ENCODE measurements at regions not wholly inside any gene's neighbourhood (a gene's known extent, or its start where the extent isn't known, plus 50 kb on each side); places are given as distances from the start of the nearest gene placed in this dataset.

- peaks cover 36% of the 10 kb centered on the region for H3K4me1 Mint-ChIP-seq
- ATAC-seq (no peak), DNase-seq (ENCODE audit: low spot score) (no peak)
- H3K27me3 Mint-ChIP-seq (ENCODE audit: low read depth): peaks cover 3% of the 10 kb centered on the region; the same call in 1 of the 2 replicates
- ChIA-PET POLR2A (no interaction called here), CTCF (no interaction called here)
- H3K9me3 Mint-ChIP-seq: peaks cover 22% of the 10 kb centered on the region
- H3K4me3 Mint-ChIP-seq: no peak overlapping the region
- TF ChIP-seq ZMAT4 (CRISPR knock-in tag; IDR thresholded peaks at IDR 0.05): no peak
- no peak for TF ChIP-seq ZNF263 (CRISPR knock-in tag; IDR thresholded peaks at IDR 0.05; ENCODE audit: low read depth)
- TF ChIP-seq HMGA2 (CRISPR knock-in tag; IDR thresholded peaks at IDR 0.05): no peak
- no peak for TF ChIP-seq RORB (CRISPR knock-in tag; IDR thresholded peaks at IDR 0.05)
- TF ChIP-seq MYBL2 (CRISPR knock-in tag; IDR thresholded peaks at IDR 0.05): no peak
- TF ChIP-seq EMX1 (CRISPR knock-in tag; IDR thresholded peaks at IDR 0.05): no peak
- TF ChIP-seq, protein P1, sequence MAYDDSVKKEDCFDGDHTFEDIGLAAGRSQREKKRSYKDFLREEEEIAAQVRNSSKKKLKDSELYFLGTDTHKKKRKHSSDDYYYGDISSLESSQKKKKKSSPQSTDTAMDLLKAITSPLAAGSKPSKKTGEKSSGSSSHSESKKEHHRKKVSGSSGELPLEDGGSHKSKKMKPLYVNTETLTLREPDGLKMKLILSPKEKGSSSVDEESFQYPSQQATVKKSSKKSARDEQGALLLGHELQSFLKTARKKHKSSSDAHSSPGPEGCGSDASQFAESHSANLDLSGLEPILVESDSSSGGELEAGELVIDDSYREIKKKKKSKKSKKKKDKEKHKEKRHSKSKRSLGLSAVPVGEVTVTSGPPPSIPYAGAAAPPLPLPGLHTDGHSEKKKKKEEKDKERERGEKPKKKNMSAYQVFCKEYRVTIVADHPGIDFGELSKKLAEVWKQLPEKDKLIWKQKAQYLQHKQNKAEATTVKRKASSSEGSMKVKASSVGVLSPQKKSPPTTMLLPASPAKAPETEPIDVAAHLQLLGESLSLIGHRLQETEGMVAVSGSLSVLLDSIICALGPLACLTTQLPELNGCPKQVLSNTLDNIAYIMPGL (CRISPR knock-in tag; IDR thresholded peaks at IDR 0.05): no peak
- no peak overlapping the region for H3K27ac Mint-ChIP-seq
- peaks cover 23% of the 10 kb centered on the region for H3K36me3 Mint-ChIP-seq
These were observed 175.9 kb upstream of the FN1 start for GRCh38 chr2:215611609-215612386.

DNA sequence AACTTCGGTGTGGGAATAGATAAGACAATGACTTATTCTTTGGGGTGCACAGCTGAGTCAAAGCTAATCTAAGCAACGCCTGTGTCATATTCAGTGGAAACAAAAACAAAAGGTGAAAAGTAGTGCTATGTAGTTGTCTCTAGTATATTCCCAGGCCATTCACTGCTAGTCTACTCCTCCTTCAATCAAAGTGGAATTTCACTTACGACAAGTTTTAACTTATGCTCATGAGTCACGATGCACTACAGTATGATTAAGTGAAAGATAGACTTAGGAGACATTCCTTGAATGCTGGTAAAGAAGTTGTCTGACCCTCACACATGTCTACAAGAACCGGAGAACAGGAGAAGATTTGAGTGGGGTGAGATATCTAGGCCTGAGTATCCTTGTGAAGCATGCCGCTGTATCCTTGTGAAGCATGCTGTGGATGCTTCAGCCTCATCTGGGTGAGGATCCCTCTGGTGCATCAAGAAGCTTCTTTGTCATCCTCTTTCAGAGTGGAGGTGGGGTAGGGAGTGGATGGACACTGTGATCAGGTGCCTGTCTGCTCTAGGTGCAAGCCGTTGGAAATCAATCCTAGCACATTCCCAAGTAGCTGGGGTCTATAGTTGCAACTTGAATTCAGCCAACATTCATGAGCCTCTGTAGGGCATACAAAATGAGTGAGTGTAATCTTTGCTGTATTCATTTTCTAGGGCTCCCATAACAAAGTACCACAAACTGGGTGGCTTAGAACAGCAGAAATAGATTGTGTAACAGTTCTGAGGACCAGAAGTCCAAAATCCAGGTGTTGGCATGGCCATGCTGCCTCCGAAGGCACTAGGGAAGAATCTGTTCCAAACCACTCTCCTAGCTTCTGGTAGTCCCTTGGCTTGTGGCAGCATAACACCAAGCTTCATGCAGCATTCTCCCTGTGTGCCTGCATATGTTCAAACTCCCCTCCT lies 173.5 kb upstream of the FN1 start:
- ChIA-PET POLR2A (no interaction called here), CTCF (no interaction called here)
- TF ChIP-seq, protein P2, sequence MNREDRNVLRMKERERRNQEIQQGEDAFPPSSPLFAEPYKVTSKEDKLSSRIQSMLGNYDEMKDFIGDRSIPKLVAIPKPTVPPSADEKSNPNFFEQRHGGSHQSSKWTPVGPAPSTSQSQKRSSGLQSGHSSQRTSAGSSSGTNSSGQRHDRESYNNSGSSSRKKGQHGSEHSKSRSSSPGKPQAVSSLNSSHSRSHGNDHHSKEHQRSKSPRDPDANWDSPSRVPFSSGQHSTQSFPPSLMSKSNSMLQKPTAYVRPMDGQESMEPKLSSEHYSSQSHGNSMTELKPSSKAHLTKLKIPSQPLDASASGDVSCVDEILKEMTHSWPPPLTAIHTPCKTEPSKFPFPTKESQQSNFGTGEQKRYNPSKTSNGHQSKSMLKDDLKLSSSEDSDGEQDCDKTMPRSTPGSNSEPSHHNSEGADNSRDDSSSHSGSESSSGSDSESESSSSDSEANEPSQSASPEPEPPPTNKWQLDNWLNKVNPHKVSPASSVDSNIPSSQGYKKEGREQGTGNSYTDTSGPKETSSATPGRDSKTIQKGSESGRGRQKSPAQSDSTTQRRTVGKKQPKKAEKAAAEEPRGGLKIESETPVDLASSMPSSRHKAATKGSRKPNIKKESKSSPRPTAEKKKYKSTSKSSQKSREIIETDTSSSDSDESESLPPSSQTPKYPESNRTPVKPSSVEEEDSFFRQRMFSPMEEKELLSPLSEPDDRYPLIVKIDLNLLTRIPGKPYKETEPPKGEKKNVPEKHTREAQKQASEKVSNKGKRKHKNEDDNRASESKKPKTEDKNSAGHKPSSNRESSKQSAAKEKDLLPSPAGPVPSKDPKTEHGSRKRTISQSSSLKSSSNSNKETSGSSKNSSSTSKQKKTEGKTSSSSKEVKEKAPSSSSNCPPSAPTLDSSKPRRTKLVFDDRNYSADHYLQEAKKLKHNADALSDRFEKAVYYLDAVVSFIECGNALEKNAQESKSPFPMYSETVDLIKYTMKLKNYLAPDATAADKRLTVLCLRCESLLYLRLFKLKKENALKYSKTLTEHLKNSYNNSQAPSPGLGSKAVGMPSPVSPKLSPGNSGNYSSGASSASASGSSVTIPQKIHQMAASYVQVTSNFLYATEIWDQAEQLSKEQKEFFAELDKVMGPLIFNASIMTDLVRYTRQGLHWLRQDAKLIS (CRISPR knock-in tag; IDR thresholded peaks at IDR 0.05; ENCODE audit: borderline replicate concordance): no peak
- no peak for TF ChIP-seq PRRX2 (CRISPR knock-in tag; IDR thresholded peaks at IDR 0.05)
- TF ChIP-seq, protein P3, sequence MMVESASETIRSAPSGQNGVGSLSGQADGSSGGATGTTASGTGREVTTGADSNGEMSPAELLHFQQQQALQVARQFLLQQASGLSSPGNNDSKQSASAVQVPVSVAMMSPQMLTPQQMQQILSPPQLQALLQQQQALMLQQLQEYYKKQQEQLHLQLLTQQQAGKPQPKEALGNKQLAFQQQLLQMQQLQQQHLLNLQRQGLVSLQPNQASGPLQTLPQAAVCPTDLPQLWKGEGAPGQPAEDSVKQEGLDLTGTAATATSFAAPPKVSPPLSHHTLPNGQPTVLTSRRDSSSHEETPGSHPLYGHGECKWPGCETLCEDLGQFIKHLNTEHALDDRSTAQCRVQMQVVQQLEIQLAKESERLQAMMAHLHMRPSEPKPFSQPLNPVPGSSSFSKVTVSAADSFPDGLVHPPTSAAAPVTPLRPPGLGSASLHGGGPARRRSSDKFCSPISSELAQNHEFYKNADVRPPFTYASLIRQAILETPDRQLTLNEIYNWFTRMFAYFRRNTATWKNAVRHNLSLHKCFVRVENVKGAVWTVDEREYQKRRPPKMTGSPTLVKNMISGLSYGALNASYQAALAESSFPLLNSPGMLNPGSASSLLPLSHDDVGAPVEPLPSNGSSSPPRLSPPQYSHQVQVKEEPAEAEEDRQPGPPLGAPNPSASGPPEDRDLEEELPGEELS (CRISPR knock-in tag; IDR thresholded peaks at IDR 0.05): no peak
- TF ChIP-seq RORB (CRISPR knock-in tag; IDR thresholded peaks at IDR 0.05): no peak
- TF ChIP-seq ATF2 (CRISPR knock-in tag; IDR thresholded peaks at IDR 0.05; ENCODE audit: borderline replicate concordance, low read depth): no peak
- TF ChIP-seq ZNF396 (CRISPR knock-in tag; IDR thresholded peaks at IDR 0.05; ENCODE audit: borderline replicate concordance): no peak
- TF ChIP-seq, protein P4, sequence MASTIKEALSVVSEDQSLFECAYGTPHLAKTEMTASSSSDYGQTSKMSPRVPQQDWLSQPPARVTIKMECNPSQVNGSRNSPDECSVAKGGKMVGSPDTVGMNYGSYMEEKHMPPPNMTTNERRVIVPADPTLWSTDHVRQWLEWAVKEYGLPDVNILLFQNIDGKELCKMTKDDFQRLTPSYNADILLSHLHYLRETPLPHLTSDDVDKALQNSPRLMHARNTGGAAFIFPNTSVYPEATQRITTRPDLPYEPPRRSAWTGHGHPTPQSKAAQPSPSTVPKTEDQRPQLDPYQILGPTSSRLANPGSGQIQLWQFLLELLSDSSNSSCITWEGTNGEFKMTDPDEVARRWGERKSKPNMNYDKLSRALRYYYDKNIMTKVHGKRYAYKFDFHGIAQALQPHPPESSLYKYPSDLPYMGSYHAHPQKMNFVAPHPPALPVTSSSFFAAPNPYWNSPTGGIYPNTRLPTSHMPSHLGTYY (CRISPR knock-in tag; IDR thresholded peaks at IDR 0.05): no peak
- no peak for TF ChIP-seq FOXJ3 (CRISPR knock-in tag; IDR thresholded peaks at IDR 0.05; ENCODE audit: borderline replicate concordance)
- TF ChIP-seq ZBTB43 (CRISPR knock-in tag; IDR thresholded peaks at IDR 0.05): no peak
- no peak for TF ChIP-seq NR1H2 (CRISPR knock-in tag; IDR thresholded peaks at IDR 0.05)
- TF ChIP-seq, protein P5, sequence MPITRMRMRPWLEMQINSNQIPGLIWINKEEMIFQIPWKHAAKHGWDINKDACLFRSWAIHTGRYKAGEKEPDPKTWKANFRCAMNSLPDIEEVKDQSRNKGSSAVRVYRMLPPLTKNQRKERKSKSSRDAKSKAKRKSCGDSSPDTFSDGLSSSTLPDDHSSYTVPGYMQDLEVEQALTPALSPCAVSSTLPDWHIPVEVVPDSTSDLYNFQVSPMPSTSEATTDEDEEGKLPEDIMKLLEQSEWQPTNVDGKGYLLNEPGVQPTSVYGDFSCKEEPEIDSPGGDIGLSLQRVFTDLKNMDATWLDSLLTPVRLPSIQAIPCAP (CRISPR knock-in tag; IDR thresholded peaks at IDR 0.05): no peak
- no peak for TF ChIP-seq RELA (CRISPR knock-in tag; IDR thresholded peaks at IDR 0.05; ENCODE audit: borderline replicate concordance)
- TF ChIP-seq CBFB (CRISPR knock-in tag; IDR thresholded peaks at IDR 0.05; ENCODE audit: low read depth): no peak

More for the DNA sequence above, 173.5 kb upstream of the FN1 start:
- no peak overlapping the region for H3K4me3 Mint-ChIP-seq
- peaks cover 2% of the 10 kb centered on the region; the same call in 1 of the 2 replicates for H3K27me3 Mint-ChIP-seq (ENCODE audit: low read depth)
- H3K9me3 Mint-ChIP-seq: peaks cover 5% of the 10 kb centered on the region
- DNase-seq (ENCODE audit: low spot score): no peak
- H3K36me3 Mint-ChIP-seq: peaks cover 7% of the 10 kb centered on the region
- no peak overlapping the region for H3K27ac Mint-ChIP-seq
- H3K4me1 Mint-ChIP-seq: peaks cover 34% of the 10 kb centered on the region
- ATAC-seq: no peak
